HK-2 (cell line): ENCODE measurements at regions not wholly inside any gene's neighbourhood (a gene's known extent, or its start where the extent isn't known, plus 50 kb on each side); places are given as distances from the start of the nearest gene placed in this dataset.
A peak's percentile ranks its signal among the peaks of the same experiment; 100 is the strongest.

ENCODE experiments used
- DNase-seq: peaks from one replicate; pipeline ENCODE4 v3.0.0-alpha.2; 2018; ENCODE audit not compliant: unreplicated experiment

DNA sequence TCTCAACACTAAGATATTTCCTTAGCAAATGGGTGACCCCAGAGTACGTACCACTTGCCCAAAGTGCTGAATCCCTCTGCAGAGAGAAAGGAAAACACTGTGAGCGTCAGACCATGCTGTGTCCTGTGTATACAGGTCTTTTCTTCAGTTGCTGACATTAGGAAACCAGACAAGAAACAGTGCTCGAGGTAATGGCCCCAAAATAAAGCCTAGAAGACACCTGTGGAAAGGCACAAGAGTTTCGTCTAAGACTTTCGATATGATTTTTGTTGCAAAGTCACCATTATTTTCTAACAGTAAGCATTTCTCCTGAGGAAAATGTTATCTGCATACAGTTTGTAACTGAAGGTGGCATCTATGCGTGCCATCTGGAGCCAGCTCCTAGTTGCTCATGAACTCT, 62.0 kb upstream of the SIMC1 start:
- DNase-seq, result no peak

DNA sequence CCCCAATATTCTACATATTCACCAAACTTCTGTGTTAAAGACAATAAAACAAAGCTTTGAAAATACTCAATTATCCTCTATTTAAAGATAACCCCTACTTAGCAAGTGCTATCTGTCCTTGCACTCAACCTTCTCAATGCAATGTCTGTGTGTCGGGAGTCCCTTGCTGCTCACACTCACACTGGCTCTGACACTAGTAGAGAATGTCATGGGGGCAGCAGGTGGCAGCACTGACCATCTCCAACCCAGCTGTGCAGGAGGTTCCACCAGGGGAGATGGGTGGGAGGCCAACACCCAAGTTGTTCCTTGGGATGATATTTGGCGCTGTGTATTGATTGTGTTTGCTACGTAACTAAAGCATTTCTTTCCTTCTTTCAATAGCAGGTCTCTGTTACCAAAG, 59.4 kb upstream of the SIMC1 start:
- DNase-seq, result no peak

DNA sequence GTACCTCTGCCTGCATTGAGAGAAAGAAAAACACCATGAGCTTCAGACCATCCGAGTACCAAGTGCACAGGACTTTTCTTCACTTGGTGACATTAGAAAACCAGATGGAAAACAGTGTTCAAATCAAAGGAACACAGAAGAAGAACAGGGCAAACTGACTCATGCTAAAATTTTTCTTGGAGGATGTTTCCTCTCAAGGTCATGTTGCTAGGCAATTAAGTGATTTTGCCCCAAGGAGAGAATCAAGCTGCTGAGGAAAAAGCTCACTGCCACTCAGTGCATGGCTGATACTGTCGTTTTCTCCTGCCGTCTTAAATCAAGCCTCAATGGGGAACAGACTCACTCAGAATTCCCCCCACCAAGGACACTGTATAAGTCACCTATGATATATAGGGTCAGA, 57.9 kb upstream of the SIMC1 start:
- no peak for DNase-seq

DNA sequence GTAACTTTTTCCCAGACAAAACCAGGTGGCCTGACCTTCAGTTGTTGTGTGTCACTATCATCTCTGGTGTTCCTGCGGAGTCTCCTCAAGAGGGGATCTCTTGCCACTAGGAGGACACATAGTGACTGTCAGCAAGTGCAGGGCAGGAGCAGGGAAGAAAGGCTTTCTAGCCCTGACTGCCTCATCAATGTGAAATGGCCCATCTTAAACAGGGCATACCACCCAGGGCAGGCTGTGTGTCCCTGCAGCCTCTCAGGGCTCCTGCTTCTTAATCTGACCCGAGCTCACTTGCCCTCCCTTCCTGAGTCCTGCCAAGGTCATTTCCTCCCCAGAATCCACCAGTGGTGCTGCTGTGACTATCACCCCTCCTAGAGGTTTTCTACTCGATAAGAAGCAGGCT, 57.4 kb upstream of the SIMC1 start:
- DNase-seq, result no peak

DNA sequence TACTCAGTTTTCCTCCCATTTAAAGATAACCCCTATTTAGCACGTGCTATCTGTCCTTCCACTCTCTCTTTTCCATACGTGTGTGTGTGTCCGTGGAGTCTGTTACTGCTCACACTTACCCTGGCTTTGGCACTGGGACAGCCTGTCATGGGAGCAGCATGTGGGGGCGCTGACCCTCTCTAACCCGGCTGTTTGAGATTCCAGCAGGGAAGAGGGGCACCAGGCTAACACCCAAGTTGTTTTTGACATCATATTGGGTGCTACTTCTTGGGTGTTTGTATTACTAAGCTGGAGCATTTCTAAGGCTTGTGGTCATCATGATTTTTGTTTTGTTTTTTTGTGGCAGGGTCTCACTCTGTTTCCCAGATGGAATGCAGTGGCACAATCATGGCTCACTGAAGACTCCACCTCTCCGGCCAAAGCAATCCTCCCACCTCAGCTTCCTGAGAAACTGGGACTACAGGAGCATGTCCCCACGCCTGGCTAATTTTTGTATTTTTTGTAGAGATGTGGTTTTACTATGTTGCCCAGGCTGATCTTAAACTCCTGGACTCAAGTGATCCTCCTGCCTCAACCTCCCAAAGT, 56.9 kb upstream of the SIMC1 start:
- peak; percentile 14 for DNase-seq

DNA sequence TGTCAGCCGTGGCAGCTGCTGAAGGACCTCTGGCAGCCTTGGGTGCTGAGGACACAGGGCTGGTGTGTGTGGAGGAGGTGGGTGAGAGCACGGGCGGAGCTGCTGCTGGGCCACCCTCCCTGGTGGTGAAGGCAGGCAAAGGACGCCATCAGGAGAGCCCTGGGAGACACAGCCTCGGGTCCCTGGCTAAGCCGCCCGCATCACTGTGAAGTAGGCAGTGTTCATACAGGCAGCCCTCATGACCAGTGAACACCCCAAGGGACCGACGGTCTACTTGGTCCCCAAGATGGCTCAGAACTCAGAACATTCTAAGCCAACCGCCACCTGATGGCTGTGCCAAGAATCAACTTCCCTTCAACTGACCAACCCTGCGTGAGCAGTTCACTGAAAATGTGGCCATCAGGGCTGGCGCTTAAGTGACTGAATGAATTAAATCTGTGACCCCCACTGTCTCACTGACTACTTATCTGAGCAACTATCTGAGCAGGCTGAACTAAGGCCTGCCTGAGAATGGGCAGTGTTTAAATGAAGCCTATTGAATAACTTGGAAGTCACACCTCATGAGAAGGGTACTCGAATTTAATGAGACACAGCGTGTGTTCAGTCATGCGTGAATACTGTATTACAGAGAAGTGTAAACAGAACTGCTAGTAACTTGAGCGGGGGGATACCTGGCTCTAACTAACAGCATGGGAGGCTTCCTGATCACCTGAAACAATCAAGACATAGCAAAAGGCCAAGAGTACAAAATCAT, 54.7 kb upstream of the SIMC1 start:
- DNase-seq, result no peak

DNA sequence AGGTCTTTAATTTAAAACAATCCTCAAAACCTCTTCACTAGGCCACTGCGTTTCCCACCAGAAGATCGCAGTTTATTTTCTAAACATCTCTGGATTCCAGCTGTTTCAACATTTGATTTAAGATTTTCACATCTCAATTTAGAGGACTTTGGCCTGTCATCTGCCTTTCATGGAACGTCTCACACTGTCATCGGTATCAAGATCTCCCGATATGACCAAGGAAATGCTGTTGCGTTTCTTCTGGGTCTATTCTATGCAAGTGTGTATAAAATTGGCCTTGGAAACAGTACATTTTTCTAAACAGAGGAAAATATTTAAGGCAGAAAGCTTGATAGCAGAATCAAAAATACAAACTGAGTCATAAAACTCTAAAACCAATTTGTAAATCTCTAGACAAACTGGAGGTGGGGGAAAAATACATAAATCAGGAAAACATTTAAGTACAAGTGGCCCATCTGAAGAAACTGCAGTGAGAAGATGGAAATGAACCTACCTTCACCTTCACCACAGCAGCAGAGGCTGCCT, 53.6 kb upstream of the SIMC1 start:
- DNase-seq, result no peak

DNA sequence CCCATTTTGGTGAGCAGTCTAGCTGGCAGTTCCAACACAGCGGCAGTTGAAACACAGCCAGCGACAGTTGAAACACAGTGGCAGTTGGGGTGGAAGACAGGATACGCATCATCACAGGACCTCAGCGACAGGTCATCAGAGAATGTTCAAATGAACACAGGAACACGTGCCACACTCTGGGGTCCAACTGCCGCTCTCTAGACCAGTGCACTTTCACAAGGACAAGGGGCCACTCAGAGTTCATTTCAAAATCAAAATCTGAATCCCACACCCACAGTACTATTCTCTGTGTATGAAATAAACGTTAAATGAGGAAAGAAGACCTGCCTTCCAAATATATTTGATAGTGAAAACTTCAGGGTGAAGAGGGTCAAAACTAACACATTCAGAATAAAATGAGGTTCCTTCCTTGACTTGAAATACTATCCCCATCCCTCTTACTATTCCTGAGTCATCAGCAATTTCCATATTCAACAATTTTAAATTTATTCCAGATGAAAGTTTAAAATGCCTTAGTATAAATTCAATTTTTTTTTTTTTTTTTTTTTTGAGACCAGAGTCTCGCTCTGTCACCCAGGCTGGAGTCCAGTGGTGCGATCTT, 53.0 kb upstream of the SIMC1 start:
- no peak for DNase-seq

DNA sequence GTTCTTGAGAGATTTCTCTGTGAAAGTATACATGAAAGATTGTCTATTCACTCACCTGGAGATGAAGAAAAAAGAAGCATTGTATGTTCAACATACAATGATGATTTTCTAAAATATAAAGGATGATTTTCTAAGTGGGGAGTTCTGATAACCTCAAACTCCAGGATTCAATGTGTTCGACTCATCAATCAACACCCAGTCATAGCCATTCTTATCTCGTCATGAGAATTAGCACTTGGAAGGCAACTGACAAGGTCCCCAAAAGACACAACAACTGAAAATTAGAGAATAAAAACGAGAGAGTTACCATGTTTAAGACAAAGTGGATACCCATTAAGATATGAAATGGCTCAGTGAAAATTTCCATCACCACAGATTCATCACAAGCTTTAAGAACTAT, 52.1 kb upstream of the SIMC1 start:
- DNase-seq, result no peak

DNA sequence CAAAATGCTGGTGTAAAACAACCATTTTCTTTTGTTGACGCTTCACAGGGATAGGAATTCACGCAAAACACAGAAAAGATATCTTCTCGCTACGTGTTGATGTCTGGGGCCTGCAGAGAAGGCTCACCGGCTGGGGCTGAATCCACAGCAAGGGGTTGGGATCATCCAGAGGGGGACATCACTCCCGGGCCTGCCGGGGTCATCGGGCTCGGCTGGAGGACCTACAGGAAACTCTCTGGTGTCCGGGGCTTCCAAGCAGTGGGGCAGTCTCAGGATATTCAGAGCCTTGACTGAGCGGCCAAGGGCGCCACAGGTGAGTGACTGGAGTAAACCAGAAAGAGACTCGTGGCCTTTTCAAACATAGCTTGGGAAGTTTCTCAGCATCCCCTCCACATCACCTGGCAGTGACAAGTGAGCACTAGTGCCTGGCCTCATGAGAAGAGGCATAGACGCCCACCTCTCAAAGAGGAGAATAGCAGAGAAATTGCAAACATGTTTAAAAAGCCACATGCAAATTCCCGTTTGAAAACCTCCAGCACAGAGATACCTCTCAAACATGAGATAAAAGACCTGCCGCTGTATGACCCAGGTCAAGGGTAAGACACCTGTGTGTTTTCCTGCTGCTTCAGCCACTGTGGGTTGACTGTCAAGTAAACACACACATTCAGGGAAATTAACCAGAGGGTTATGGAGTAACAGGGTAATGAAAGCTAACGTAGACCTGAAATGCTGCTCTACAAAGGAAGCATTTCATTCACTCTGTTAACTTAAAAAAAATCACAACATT, 50.8 kb upstream of the SIMC1 start:
- DNase-seq, result no peak

DNA sequence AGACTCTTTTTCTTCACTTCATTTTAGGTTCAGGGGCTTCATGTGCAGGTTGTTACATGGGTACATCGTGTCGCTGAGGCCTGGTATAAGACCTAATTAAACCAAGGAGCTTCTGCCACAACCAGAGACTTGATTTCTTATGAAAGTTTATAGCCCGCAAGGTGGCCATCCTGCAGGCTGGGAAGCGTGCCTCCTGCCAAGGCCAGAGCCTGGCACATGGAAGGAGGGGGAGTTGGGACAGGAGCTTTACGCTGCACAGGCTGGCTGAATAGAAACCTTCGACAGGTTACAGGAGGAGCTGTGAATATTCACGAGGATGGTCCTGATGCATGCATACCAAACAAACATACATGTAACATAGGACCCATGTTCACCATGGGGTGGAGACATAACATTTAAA, 50.1 kb upstream of the SIMC1 start:
- DNase-seq, result no peak
